Left ventricle myocardium inferior (tissue), 1 donor: ENCODE measurements at regions not wholly inside any gene's neighbourhood (a gene's known extent, or its start where the extent isn't known, plus 50 kb on each side); places are given as distances from the start of the nearest gene placed in this dataset.

Experiments used
- DNase-seq: peaks from one replicate; pipeline ENCODE4 v3.0.0-alpha.2; 2020
- H3K27ac ChIP-seq: fragments of 200-600 bp; replicated peaks from 2 replicates; pipeline ENCODE4 v1.8.0; 2021
- H3K27me3 ChIP-seq: fragments of 200-600 bp; 2 replicates; pipeline ENCODE4 v1.8.0; 2021; ENCODE audit warnings: low read depth
- H3K36me3 ChIP-seq: fragments of 200-600 bp; 2 replicates; pipeline ENCODE4 v1.8.0; 2021
- H3K4me1 ChIP-seq: fragments of 200-600 bp; 2 replicates; pipeline ENCODE4 v1.8.0; 2021
- H3K4me3 ChIP-seq: fragments of 200-600 bp; 2 replicates; pipeline ENCODE4 v1.8.0; 2021; ENCODE audit warnings: mild to moderate bottlenecking, moderate library complexity
- H3K9me3 ChIP-seq: fragments of 200-600 bp; replicated peaks from 2 replicates; pipeline ENCODE4 v1.8.0; 2021
- intact Hi-C: fragments of 100-400 bp; cut with micrococcal nuclease; formaldehyde crosslinking; loops from one replicate; pipeline ENCODE4 v1.11.0; 2022
- TF ChIP-seq, protein P1 (sequence below): fragments of 200-600 bp; IDR thresholded peaks from 2 replicates; pipeline ENCODE4 v1.8.0; 2021; ENCODE audit warnings: antibody characterized with exemption, mild to moderate bottlenecking, borderline replicate concordance
- donor health status: DM: no; HTN: yes; CAD: no; lungs with severe emphysema.

DNA sequence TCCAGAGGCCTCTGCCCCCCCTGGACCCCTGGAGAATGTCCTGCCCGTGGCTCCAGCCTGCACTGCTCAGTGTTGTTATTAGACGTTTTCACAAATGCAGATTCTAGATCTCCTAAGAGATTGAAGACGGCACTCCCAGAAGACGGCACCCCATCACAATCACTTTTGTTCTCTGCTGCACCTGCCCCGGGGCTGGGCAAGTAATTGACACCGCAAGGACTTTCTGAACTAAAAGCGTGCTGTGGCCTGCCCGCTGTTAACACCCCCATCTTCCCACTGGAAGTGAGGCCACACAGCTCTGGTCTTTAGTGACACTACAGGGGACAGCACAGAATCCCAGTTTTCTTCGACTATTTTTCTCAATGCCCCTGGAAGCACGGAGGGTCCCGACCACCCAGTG lies 256.9 kb downstream of the ENGASE start:
- H3K27ac ChIP-seq, result no peak overlapping the region
- H3K36me3 ChIP-seq, result no peaks in the 10 kb centered on the region
- H3K4me1 ChIP-seq, result no peaks in the 10 kb centered on the region
- TF ChIP-seq, protein P1, sequence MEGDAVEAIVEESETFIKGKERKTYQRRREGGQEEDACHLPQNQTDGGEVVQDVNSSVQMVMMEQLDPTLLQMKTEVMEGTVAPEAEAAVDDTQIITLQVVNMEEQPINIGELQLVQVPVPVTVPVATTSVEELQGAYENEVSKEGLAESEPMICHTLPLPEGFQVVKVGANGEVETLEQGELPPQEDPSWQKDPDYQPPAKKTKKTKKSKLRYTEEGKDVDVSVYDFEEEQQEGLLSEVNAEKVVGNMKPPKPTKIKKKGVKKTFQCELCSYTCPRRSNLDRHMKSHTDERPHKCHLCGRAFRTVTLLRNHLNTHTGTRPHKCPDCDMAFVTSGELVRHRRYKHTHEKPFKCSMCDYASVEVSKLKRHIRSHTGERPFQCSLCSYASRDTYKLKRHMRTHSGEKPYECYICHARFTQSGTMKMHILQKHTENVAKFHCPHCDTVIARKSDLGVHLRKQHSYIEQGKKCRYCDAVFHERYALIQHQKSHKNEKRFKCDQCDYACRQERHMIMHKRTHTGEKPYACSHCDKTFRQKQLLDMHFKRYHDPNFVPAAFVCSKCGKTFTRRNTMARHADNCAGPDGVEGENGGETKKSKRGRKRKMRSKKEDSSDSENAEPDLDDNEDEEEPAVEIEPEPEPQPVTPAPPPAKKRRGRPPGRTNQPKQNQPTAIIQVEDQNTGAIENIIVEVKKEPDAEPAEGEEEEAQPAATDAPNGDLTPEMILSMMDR, result no peak
- H3K27me3 ChIP-seq, result peaks cover 97% of the 10 kb centered on the region
- intact Hi-C loops, result no loop called here
- DNase-seq, result no peak
- H3K4me3 ChIP-seq, result no peak overlapping the region
- H3K9me3 ChIP-seq, result no peaks in the 10 kb centered on the region

DNA sequence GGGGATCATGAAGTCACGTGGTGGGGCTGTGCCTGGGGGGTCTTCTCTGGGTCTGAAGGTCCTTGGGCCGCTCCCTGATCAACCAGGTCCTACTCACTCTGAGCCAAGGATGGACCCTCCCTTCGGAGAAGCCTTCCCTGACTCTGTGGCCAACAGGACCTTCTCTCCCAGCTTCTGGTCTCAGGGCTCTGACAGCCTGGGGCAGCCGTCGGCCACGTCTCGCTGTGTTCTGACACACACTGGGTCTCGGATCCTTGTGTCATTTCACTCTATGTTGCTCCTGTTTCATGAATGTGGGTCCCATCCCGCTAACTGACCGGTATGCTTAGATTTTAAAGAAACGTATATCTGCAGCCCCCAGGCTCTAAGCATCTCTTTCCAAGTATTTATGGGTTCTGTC lies 256.1 kb downstream of the ENGASE start:
- H3K27me3 ChIP-seq, result peaks cover 100% of the 10 kb centered on the region
- TF ChIP-seq, protein P1, result no peak
- no peaks in the 10 kb centered on the region for H3K9me3 ChIP-seq
- H3K4me3 ChIP-seq, result no peak overlapping the region
- H3K36me3 ChIP-seq, result no peaks in the 10 kb centered on the region
- H3K27ac ChIP-seq, result no peak overlapping the region
- H3K4me1 ChIP-seq, result no peaks in the 10 kb centered on the region
- no peak for DNase-seq
- intact Hi-C loops, result no loop called here

DNA sequence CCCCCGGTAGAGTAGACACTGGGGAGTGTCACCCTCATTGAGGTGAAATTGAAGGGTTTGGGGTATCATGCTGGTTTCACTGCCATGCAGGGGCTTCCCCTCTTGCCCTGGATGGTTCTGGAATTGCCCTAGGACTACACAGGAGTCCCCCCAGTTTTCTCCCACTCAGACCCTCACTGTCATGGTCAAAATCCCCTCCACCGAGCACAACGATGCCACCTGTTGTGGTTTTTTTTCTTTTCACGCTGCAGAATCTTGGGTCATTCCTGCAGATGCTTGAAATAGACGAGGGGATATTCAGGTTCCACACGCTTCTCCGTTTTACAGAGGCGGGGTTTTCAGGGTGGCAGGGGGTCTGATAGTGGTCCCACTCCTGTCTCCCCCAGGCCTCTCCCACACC lies 255.6 kb downstream of the ENGASE start:
- Histone ChIP-seq H3K27me3 (peaks cover 98% of the 10 kb centered on the region), H3K27ac (no peak overlapping the region), H3K4me3 (no peak overlapping the region), H3K36me3 (no peaks in the 10 kb centered on the region), H3K4me1 (no peaks in the 10 kb centered on the region), H3K9me3 (no peaks in the 10 kb centered on the region)
- intact Hi-C loops, result no loop called here
- DNase-seq, result no peak
- TF ChIP-seq, protein P1, result no peak

DNA sequence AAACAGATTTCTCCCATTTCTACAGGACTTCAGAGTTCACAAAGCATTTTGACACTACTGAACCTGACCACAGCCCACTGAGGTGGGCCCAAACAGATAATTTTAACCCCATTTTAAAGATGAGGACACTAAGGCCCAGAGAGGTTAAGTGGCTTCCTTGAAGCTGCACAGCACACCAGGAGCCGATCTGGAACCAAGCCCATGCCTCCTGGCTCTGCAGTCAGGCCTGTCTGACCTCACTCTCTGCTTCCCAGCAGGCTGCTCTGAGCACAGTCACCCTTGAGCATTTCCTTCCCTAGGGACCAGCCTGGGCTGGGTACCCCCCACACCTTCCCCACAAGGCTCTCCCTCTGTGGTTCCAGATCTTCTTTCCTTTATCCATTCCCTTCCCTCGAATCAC lies 252.2 kb downstream of the ENGASE start:
- no peaks in the 10 kb centered on the region for H3K36me3 ChIP-seq
- intact Hi-C loops, result no loop called here
- H3K9me3 ChIP-seq, result no peaks in the 10 kb centered on the region
- DNase-seq, result no peak
- no peak overlapping the region for H3K4me3 ChIP-seq
- H3K27ac ChIP-seq, result no peak overlapping the region
- TF ChIP-seq, protein P1, result no peak
- H3K4me1 ChIP-seq, result no peaks in the 10 kb centered on the region
- peaks cover 98% of the 10 kb centered on the region for H3K27me3 ChIP-seq

DNA sequence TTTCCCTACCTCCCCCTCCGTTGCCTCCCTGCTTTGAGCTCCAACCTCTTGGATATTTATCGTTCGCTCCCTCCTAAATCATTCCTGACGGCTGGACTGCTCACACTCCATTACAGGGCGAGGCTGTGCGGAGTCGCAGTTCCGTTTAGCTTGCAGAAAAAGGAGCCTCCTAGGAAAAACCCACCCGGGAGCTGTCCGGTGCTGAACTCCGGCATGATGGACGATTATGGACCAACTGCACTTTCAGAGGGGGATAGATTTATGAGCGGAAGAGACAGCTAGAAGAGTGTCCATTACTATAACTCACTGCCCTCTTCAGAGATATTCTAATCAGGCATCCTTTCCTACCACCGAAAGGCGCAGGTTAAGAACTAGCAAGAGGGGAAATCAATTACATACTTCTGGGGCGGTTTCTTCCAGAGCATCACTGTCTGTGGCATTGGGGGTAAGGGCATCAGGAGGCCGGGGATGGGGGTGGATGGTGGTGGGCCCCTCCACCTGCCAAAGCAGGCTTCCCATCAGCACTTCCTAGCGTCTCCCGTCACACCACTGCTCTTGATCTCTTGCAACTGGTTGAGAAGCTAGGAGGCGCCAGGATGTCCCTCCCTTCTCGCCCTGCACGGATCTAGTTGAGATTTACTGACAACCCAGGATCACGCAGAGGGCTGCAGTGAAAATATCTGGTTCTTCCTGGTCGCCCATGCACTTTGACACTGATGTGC lies 251.2 kb downstream of the ENGASE start:
- no peak for DNase-seq
- Histone ChIP-seq H3K4me1 (no peaks in the 10 kb centered on the region), H3K9me3 (no peaks in the 10 kb centered on the region), H3K4me3 (no peak overlapping the region), H3K36me3 (no peaks in the 10 kb centered on the region), H3K27me3 (peaks cover 98% of the 10 kb centered on the region), H3K27ac (no peak overlapping the region)
- intact Hi-C loops, result no loop called here
- TF ChIP-seq, protein P1, result no peak
